CD4-positive, alpha-beta T cell (primary cell): ENCODE measurements at regions not wholly inside any gene's neighbourhood (a gene's known extent, or its start where the extent isn't known, plus 50 kb on each side); places are given as distances from the start of the nearest gene placed in this dataset.

ENCODE experiments used
- ATAC-seq: fragments of 200-7000 bp; cut with Tn5 transposase; one replicate; pipeline ENCODE4 v1.10.0; 2022; ENCODE audit warnings: mild to moderate bottlenecking; ENCODE audit not compliant: poor library complexity
- CTCF ChIA-PET: fragments of 350-600 bp; sonication (Branson Sonifier 250); formaldehyde crosslinking; loops from one replicate; lab custom pipeline; 2021; ENCODE audit warnings: antibody characterized with exemption, inconsistent platforms; lab: Charles Lee
- POLR2A ChIA-PET: fragments of 350-600 bp; sonication (Branson Sonifier 250); formaldehyde crosslinking; loops from one replicate; lab custom pipeline; 2021; ENCODE audit warnings: antibody characterized with exemption, inconsistent platforms; lab: Charles Lee
- DNase-seq, 14 experiments: peaks; one replicate each; pipeline ENCODE4 v3.0.0-alpha.2; 2013 to 2020; ENCODE audit warnings: mixed read lengths in 2 of 14
- H3K27ac ChIP-seq, 2 donors: one replicate each; pipeline versions ENCODE4 v1.5.1 to v1.7.0; 2013; ENCODE audit warnings: low read length in 2 of 2, low read depth in 1 of 2, mild to moderate bottlenecking in 1 of 2
- H3K27me3 ChIP-seq, 2 experiments: 1 replicate in 1 of 2; 2 replicates in 1 of 2; pipeline versions ENCODE4 v1.6.1 to v1.7.0; 2013; ENCODE audit warnings: low read length in 2 of 2, control low read depth in 1 of 2, mild to moderate bottlenecking in 1 of 2, moderate library complexity in 1 of 2; ENCODE audit not compliant: insufficient read depth in 2 of 2, control insufficient read depth in 1 of 2
- H3K36me3 ChIP-seq: one replicate; pipeline ENCODE4 v1.6.1; 2013; ENCODE audit warnings: low read length, control low read depth; ENCODE audit not compliant: insufficient read depth
- H3K4me1 ChIP-seq: one replicate; pipeline ENCODE4 v1.6.1; 2013; ENCODE audit warnings: low read length, control low read depth; ENCODE audit not compliant: insufficient read depth
- H3K4me3 ChIP-seq: one replicate; pipeline ENCODE4 v1.5.1; 2013; ENCODE audit warnings: mild to moderate bottlenecking, low read length, moderate library complexity
- H3K9me3 ChIP-seq, 2 experiments: 1 replicate in 1 of 2; 2 replicates in 1 of 2; pipeline versions ENCODE4 v1.6.1 to v1.7.0; 2013; ENCODE audit warnings: low read length in 2 of 2, mild to moderate bottlenecking in 2 of 2, control low read depth in 1 of 2, moderate library complexity in 1 of 2; ENCODE audit not compliant: control insufficient read depth in 1 of 2, insufficient read depth in 1 of 2
- H3K27ac Mint-ChIP-seq: one replicate; pipeline ENCODE4 v1.8.0; 2020; ENCODE audit warnings: mixed read lengths
- H3K27me3 Mint-ChIP-seq: one replicate; pipeline ENCODE4 v1.8.0; 2021; ENCODE audit warnings: mixed read lengths
- H3K36me3 Mint-ChIP-seq: one replicate; pipeline ENCODE4 v1.8.0; 2021; ENCODE audit warnings: low read depth, mixed read lengths
- H3K4me1 Mint-ChIP-seq: one replicate; pipeline ENCODE4 v1.8.0; 2021; ENCODE audit warnings: low read depth, mixed read lengths
- H3K4me3 Mint-ChIP-seq: one replicate; pipeline ENCODE4 v1.8.0; 2020; ENCODE audit warnings: mild to moderate bottlenecking, mixed read lengths
- H3K9me3 Mint-ChIP-seq: one replicate; pipeline ENCODE4 v1.8.0; 2020; ENCODE audit warnings: mixed read lengths
- CTCF ChIP-seq: fragments of 200-600 bp; IDR thresholded peaks from one replicate; pipeline ENCODE4 v1.8.0; 2022; ENCODE audit warnings: antibody characterized with exemption, mild to moderate bottlenecking
- intact Hi-C, 2 experiments: fragments of 100-400 bp; cut with DNase I in 1 of 2; cut with micrococcal nuclease in 1 of 2; formaldehyde crosslinking; loops; one replicate each; pipeline versions ENCODE4 v1.15.1 to v1.9.0; 2023 to 2025; cut with DNase I, micrococcal nuclease

- DNase-seq (peak in 1 of 14 experiments; percentile 38), ATAC-seq (no peak)
- no peak for TF ChIP-seq CTCF
- peaks cover 7% of the 10 kb centered on the region for H3K4me1 ChIP-seq
- Mint-ChIP-seq H3K27ac (no peak overlapping the region), H3K27me3 (peaks cover 5% of the 10 kb centered on the region), H3K9me3 (peaks cover 21% of the 10 kb centered on the region), H3K4me1 (peaks cover 7% of the 10 kb centered on the region), H3K36me3 (no peaks in the 10 kb centered on the region), H3K4me3 (no peak overlapping the region)
- no peak overlapping the region for H3K27ac ChIP-seq
- H3K27me3 ChIP-seq: no peaks in the 10 kb centered on the region
- no peak overlapping the region for H3K4me3 ChIP-seq
- ChIA-PET CTCF (no interaction called here), POLR2A (no interaction called here)
- intact Hi-C loops: no loop called here
- peaks cover 1 to 11% of the 10 kb centered on the region in 2 experiments for H3K9me3 ChIP-seq
- no peaks in the 10 kb centered on the region for H3K36me3 ChIP-seq
Observed at GRCh38 chr4:26093551-26093950, 179.5 kb downstream of the SMIM20 start.

GRCh38 chr4:26094076-26094475 is 180.1 kb downstream of the SMIM20 start:
- no peak for TF ChIP-seq CTCF
- H3K27ac Mint-ChIP-seq: no peak overlapping the region

GRCh38 chr4:26094911-26095310 is 180.9 kb downstream of the SMIM20 start:
- Histone ChIP-seq H3K4me1 (peaks cover 2% of the 10 kb centered on the region), H3K27ac (no peak overlapping the region), H3K27me3 (no peaks in the 10 kb centered on the region), H3K36me3 (no peaks in the 10 kb centered on the region), H3K9me3 (peaks cover 4 to 14% of the 10 kb centered on the region in 2 experiments), H3K4me3 (no peak overlapping the region)
- Mint-ChIP-seq H3K4me3 (no peak overlapping the region), H3K9me3 (peaks cover 23% of the 10 kb centered on the region), H3K27ac (no peak overlapping the region), H3K27me3 (peaks cover 5% of the 10 kb centered on the region), H3K4me1 (no peaks in the 10 kb centered on the region), H3K36me3 (no peaks in the 10 kb centered on the region)
- intact Hi-C loops: no loop called here
- CTCF ChIA-PET: no interaction called here
- ATAC-seq (no peak), DNase-seq (no peak)
- POLR2A ChIA-PET: no interaction called here
- TF ChIP-seq CTCF: no peak

More at GRCh38 chr4:26094076-26094475, 180.1 kb downstream of the SMIM20 start:
- H3K36me3 ChIP-seq: no peaks in the 10 kb centered on the region
- H3K4me1 ChIP-seq: peaks cover 2% of the 10 kb centered on the region
- H3K9me3 ChIP-seq: peaks cover 4 to 14% of the 10 kb centered on the region in 2 experiments
- Mint-ChIP-seq H3K36me3 (no peaks in the 10 kb centered on the region), H3K9me3 (peaks cover 22% of the 10 kb centered on the region), H3K4me3 (no peak overlapping the region), H3K4me1 (peaks cover 2% of the 10 kb centered on the region), H3K27me3 (peaks cover 5% of the 10 kb centered on the region)
- H3K4me3 ChIP-seq: no peak overlapping the region
- no peak for ATAC-seq
- no peaks in the 10 kb centered on the region for H3K27me3 ChIP-seq
- H3K27ac ChIP-seq: no peak overlapping the region
- intact Hi-C loops: no loop called here
- POLR2A ChIA-PET: no interaction called here
- CTCF ChIA-PET: no interaction called here
- DNase-seq: no peak
